NCI-H187 treated with DMSO at 0.1 percent for 48 hours (cell line): ENCODE measurements at regions not wholly inside any gene's neighbourhood (a gene's known extent, or its start where the extent isn't known, plus 50 kb on each side); places are given as distances from the start of the nearest gene placed in this dataset.
"Not testable (repeated sequence)": the region's sequence is repeated elsewhere in the genome, so short reads cannot be mapped to it uniquely, and the experiment has no call there.

Experiments used
- DNase-seq: peaks from one replicate; lab custom pipeline; 2025; lab: John Stamatoyannopoulos, UW

- DNase-seq = no peak
Observed at GRCh38 chr3:174457758-174458157, 401.4 kb upstream of the NAALADL2 start.

GRCh38 chr3:174460831-174461230, 398.3 kb upstream of the NAALADL2 start:
- DNase-seq = no peak

GRCh38 chr3:174462916-174463315, 396.2 kb upstream of the NAALADL2 start:
- no peak for DNase-seq

GRCh38 chr3:174465177-174465576, 394.0 kb upstream of the NAALADL2 start:
- DNase-seq = no peak

- no peak for DNase-seq
Observed at GRCh38 chr3:174466471-174467054, 392.6 kb upstream of the NAALADL2 start.

GRCh38 chr3:174477491-174477890, 381.6 kb upstream of the NAALADL2 start:
- no peak for DNase-seq

GRCh38 chr3:174480767-174481166, 378.4 kb upstream of the NAALADL2 start:
- DNase-seq = no peak

GRCh38 chr3:174482541-174482940, 376.6 kb upstream of the NAALADL2 start:
- no peak for DNase-seq

GRCh38 chr3:174483254-174483653, 375.9 kb upstream of the NAALADL2 start:
- no peak for DNase-seq

- not testable (repeated sequence) for DNase-seq
Observed at GRCh38 chr3:174483856-174484255, 375.3 kb upstream of the NAALADL2 start.

- DNase-seq = no peak
Observed at GRCh38 chr3:174488527-174488926, 370.6 kb upstream of the NAALADL2 start.

GRCh38 chr3:174495311-174495710, 363.8 kb upstream of the NAALADL2 start:
- no peak for DNase-seq

GRCh38 chr3:174495928-174496327, 363.2 kb upstream of the NAALADL2 start:
- no peak for DNase-seq

GRCh38 chr3:174498638-174499037, 360.5 kb upstream of the NAALADL2 start:
- no peak for DNase-seq

GRCh38 chr3:174505266-174505665, 353.9 kb upstream of the NAALADL2 start:
- DNase-seq = no peak

- DNase-seq = no peak
Observed at GRCh38 chr3:174524203-174524602, 334.9 kb upstream of the NAALADL2 start.

- no peak for DNase-seq
Observed at GRCh38 chr3:174529298-174529697, 329.8 kb upstream of the NAALADL2 start.

- DNase-seq = no peak
Observed at GRCh38 chr3:174531262-174531982, 327.7 kb upstream of the NAALADL2 start.

- DNase-seq = no peak
Observed at GRCh38 chr3:174532216-174532615, 326.9 kb upstream of the NAALADL2 start.

GRCh38 chr3:174532776-174533175, 326.4 kb upstream of the NAALADL2 start:
- no peak for DNase-seq

GRCh38 chr3:174533286-174533685, 325.8 kb upstream of the NAALADL2 start:
- no peak for DNase-seq

- no peak for DNase-seq
Observed at GRCh38 chr3:174536319-174536718, 322.8 kb upstream of the NAALADL2 start.

- no peak for DNase-seq
Observed at GRCh38 chr3:174538151-174538550, 321.0 kb upstream of the NAALADL2 start.
